MM.1S (cell line): ENCODE measurements at regions not wholly inside any gene's neighbourhood (a gene's known extent, or its start where the extent isn't known, plus 50 kb on each side); places are given as distances from the start of the nearest gene placed in this dataset.

Experiments used
- CTCF ChIP-seq: fragments of 300-600 bp; sonication (generic); IDR thresholded peaks from 2 replicates; pipeline ENCODE4 v1.5.1; 2016; ENCODE audit warnings: antibody characterized with exemption, low read length, mixed read lengths
- EZH2 ChIP-seq: fragments of 300-600 bp; sonication (generic); optimal IDR thresholded peaks from 2 replicates; pipeline ENCODE3; 2017; ENCODE audit warnings: low read depth, mild to moderate bottlenecking, antibody characterized with exemption, low read length, mixed read lengths
- EZH2phosphoT487 ChIP-seq: fragments of 300-600 bp; sonication (generic); IDR thresholded peaks from 2 replicates; pipeline ENCODE4 v1.6.1; 2018; ENCODE audit warnings: antibody characterized with exemption, low read length

- TF ChIP-seq CTCF: no peak
- TF ChIP-seq EZH2: no peak
- no peak for TF ChIP-seq EZH2phosphoT487
Measured at GRCh38 chr1:199265319-199265718, 626.5 kb downstream of the PTPRC start.
